Stimulated activated naive CD8-positive, alpha-beta T cell treated with anti-CD3 and anti-CD28 coated beads, Interleukin-15, amount 100 ng/mL, for 72 hours (primary cell): ENCODE measurements at regions not wholly inside any gene's neighbourhood (a gene's known extent, or its start where the extent isn't known, plus 50 kb on each side); places are given as distances from the start of the nearest gene placed in this dataset.

Experiments used
- ATAC-seq: fragments of 150-1000 bp; cut with Tn5 transposase; 2 replicates; pipeline ENCODE4 v1.10.0; 2021; ENCODE audit warnings: mild to moderate bottlenecking, moderate library complexity
- DNase-seq, 2 donors: peaks; one replicate each; pipeline ENCODE4 v3.0.0; 2021 to 2022
- H3K27ac Mint-ChIP-seq, 2 donors: one replicate each; pipeline ENCODE4 v1.8.0; 2022; ENCODE audit warnings: mild to moderate bottlenecking in 2 of 2, mixed read lengths in 2 of 2, moderate library complexity in 2 of 2
- H3K27me3 Mint-ChIP-seq: one replicate; pipeline ENCODE4 v1.8.0; 2022; ENCODE audit warnings: mixed read lengths
- H3K4me1 Mint-ChIP-seq: one replicate; pipeline ENCODE4 v1.8.0; 2022; ENCODE audit warnings: mild to moderate bottlenecking, mixed read lengths
- H3K4me3 Mint-ChIP-seq, 2 donors: one replicate each; pipeline ENCODE4 v1.8.0; 2022; ENCODE audit warnings: mild to moderate bottlenecking in 2 of 2, mixed read lengths in 2 of 2, moderate library complexity in 1 of 2
- H3K9me3 Mint-ChIP-seq, 2 donors: one replicate each; pipeline ENCODE4 v1.8.0; 2022; ENCODE audit warnings: mixed read lengths in 2 of 2

DNA sequence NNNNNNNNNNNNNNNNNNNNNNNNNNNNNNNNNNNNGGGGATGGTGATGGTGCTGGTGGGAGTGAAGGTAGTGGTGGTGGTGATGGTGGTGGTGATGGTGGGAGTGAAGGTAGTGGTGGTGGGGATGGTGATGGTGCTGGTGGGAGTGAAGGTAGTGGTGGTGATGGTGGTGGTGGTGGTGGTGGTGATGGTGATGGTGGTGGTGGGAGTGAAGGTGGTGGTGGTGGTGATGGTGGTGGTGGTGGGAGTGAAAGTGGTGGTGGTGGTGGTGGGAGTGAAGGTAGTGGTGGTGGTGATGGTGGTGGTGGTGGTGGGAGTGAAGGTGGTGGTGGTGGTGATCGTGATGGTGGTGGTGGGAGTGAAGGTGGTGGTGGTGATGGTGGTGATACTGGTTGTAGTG, 93.6 kb downstream of the CRYAA start:
- peak overlapping the region in 1 of 2 donors; percentile 1 for H3K27ac Mint-ChIP-seq
- H3K9me3 Mint-ChIP-seq: no peaks in the 10 kb centered on the region
- no peak for DNase-seq
- no peaks in the 10 kb centered on the region for H3K27me3 Mint-ChIP-seq
- ATAC-seq: peak; percentile 93
- no peak overlapping the region for H3K4me3 Mint-ChIP-seq
- no peaks in the 10 kb centered on the region for H3K4me1 Mint-ChIP-seq
